Panc1 (cell line): ENCODE measurements at regions not wholly inside any gene's neighbourhood (a gene's known extent, or its start where the extent isn't known, plus 50 kb on each side); places are given as distances from the start of the nearest gene placed in this dataset.

Experiments
- ATAC-seq: fragments of 200-7000 bp; cut with Tn5 transposase; 2 replicates; pipeline ENCODE4 v1.9.1; 2020; ENCODE audit warnings: mild to moderate bottlenecking, moderate library complexity
- BruUV-seq: library from RNA; stranded (reverse); fragments of 400-500 nt; replicated peaks from 2 replicates; lab custom pipeline; 2021; lab: Mats Ljungman, UMichigan
- CTCF ChIA-PET: fragments of 300-600 bp; sonication (Branson Sonifier 250); formaldehyde crosslinking; loops from one replicate; lab custom pipeline; 2022; ENCODE audit warnings: antibody characterized with exemption; lab: Charles Lee
- POLR2A ChIA-PET: fragments of 300-600 bp; sonication (Branson Sonifier 250); formaldehyde crosslinking; loops from one replicate; lab custom pipeline; 2022; ENCODE audit warnings: antibody characterized with exemption; lab: Charles Lee
- DNase-seq: peaks from one replicate; pipeline ENCODE4 v3.0.0-alpha.2; 2010; ENCODE audit warnings: low read depth, low spot score
- H3K27ac ChIP-seq: 2 replicates; pipeline ENCODE4 v1.5.1; 2011; ENCODE audit warnings: mild to moderate bottlenecking, low read length, inconsistent platforms
- H3K27me3 ChIP-seq: fragments of 200-500 bp; sonication (Bioruptor generic); 2 replicates; pipeline ENCODE4 v1.6.0; 2014; ENCODE audit warnings: low read length, inconsistent platforms; ENCODE audit not compliant: control insufficient read depth, insufficient read depth
- H3K36me3 ChIP-seq: fragments of 200-500 bp; sonication (Bioruptor generic); 2 replicates; pipeline ENCODE4 v1.5.1; 2014; ENCODE audit warnings: inconsistent platforms, mild to moderate bottlenecking, low read length, moderate library complexity; ENCODE audit not compliant: control insufficient read depth, insufficient read depth
- H3K4me1 ChIP-seq: 2 replicates; pipeline ENCODE4 v1.5.1; 2011; ENCODE audit warnings: inconsistent platforms, mild to moderate bottlenecking, low read length, moderate library complexity; ENCODE audit not compliant: control insufficient read depth, insufficient read depth
- H3K4me3 ChIP-seq, 2 experiments: 2 replicates each; pipeline ENCODE4 v1.5.1; 2011 to 2012; ENCODE audit warnings: low read depth in 2 of 2, low read length in 2 of 2, mild to moderate bottlenecking in 2 of 2, inconsistent platforms in 1 of 2, moderate library complexity in 1 of 2
- H3K9me3 ChIP-seq: fragments of 200-500 bp; sonication (Bioruptor generic); 2 replicates; pipeline ENCODE4 v1.5.1; 2014; ENCODE audit warnings: low read depth, mild to moderate bottlenecking, inconsistent platforms, low read length, moderate library complexity; ENCODE audit not compliant: control insufficient read depth, insufficient read depth
- POLR2AphosphoS5 ChIP-seq: IDR thresholded peaks from 2 replicates; pipeline ENCODE4 v1.6.1; 2012; ENCODE audit warnings: mild to moderate bottlenecking, low read depth, low read length, moderate library complexity
- SIN3A ChIP-seq: IDR thresholded peaks from 2 replicates; pipeline ENCODE4 v1.6.1; 2012; ENCODE audit warnings: low read depth, mild to moderate bottlenecking, low read length, moderate library complexity, borderline replicate concordance; ENCODE audit not compliant: insufficient read depth
- TCF7L2 ChIP-seq: IDR thresholded peaks from 2 replicates; pipeline ENCODE4 v1.6.1; 2011; ENCODE audit warnings: mild to moderate bottlenecking, low read depth, low read length, inconsistent platforms
- in situ Hi-C: cut with HindIII; loops from 2 replicates; pipeline ENCODE4 v1.10.0; 2016; ENCODE audit warnings: low sequenced_read_pairs, low pct_unique_long_range_greater_than_20kb
- intact Hi-C: fragments of 100-400 bp; cut with micrococcal nuclease; formaldehyde crosslinking; loops from one replicate; pipeline ENCODE4 v1.10.0; 2022; ENCODE audit not compliant: unreplicated experiment
- TF ChIP-seq, protein P1 (sequence below): fragments of 450-650 bp; IDR thresholded peaks from 2 replicates; pipeline ENCODE4 v1.5.1; 2017; ENCODE audit warnings: mild to moderate bottlenecking
- TF ChIP-seq, protein P2 (sequence below), 2 experiments: IDR thresholded peaks; 2 replicates each; pipeline ENCODE4 v1.6.1; 2011 to 2012; ENCODE audit warnings: low read depth in 2 of 2, control low read depth in 1 of 2, low read length in 1 of 2, mild to moderate bottlenecking in 1 of 2, moderate library complexity in 1 of 2; ENCODE audit not compliant: insufficient read depth in 1 of 2

GRCh38 chr6:137332637-137333280, 113.6 kb upstream of the IFNGR1 start:
- in situ Hi-C loops (no loop called here), intact Hi-C loops (no loop called here)
- H3K27ac ChIP-seq: no peak overlapping the region
- POLR2A ChIA-PET: no interaction called here
- no peaks in the 10 kb centered on the region for H3K36me3 ChIP-seq
- DNase-seq: no peak
- TF ChIP-seq POLR2AphosphoS5 (no peak), TCF7L2 (no peak), SIN3A (no peak)
- TF ChIP-seq, protein P1, sequence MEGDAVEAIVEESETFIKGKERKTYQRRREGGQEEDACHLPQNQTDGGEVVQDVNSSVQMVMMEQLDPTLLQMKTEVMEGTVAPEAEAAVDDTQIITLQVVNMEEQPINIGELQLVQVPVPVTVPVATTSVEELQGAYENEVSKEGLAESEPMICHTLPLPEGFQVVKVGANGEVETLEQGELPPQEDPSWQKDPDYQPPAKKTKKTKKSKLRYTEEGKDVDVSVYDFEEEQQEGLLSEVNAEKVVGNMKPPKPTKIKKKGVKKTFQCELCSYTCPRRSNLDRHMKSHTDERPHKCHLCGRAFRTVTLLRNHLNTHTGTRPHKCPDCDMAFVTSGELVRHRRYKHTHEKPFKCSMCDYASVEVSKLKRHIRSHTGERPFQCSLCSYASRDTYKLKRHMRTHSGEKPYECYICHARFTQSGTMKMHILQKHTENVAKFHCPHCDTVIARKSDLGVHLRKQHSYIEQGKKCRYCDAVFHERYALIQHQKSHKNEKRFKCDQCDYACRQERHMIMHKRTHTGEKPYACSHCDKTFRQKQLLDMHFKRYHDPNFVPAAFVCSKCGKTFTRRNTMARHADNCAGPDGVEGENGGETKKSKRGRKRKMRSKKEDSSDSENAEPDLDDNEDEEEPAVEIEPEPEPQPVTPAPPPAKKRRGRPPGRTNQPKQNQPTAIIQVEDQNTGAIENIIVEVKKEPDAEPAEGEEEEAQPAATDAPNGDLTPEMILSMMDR: no peak
- TF ChIP-seq, protein P2, sequence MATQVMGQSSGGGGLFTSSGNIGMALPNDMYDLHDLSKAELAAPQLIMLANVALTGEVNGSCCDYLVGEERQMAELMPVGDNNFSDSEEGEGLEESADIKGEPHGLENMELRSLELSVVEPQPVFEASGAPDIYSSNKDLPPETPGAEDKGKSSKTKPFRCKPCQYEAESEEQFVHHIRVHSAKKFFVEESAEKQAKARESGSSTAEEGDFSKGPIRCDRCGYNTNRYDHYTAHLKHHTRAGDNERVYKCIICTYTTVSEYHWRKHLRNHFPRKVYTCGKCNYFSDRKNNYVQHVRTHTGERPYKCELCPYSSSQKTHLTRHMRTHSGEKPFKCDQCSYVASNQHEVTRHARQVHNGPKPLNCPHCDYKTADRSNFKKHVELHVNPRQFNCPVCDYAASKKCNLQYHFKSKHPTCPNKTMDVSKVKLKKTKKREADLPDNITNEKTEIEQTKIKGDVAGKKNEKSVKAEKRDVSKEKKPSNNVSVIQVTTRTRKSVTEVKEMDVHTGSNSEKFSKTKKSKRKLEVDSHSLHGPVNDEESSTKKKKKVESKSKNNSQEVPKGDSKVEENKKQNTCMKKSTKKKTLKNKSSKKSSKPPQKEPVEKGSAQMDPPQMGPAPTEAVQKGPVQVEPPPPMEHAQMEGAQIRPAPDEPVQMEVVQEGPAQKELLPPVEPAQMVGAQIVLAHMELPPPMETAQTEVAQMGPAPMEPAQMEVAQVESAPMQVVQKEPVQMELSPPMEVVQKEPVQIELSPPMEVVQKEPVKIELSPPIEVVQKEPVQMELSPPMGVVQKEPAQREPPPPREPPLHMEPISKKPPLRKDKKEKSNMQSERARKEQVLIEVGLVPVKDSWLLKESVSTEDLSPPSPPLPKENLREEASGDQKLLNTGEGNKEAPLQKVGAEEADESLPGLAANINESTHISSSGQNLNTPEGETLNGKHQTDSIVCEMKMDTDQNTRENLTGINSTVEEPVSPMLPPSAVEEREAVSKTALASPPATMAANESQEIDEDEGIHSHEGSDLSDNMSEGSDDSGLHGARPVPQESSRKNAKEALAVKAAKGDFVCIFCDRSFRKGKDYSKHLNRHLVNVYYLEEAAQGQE (IDR thresholded peaks at IDR 0.05; ENCODE audit: insufficient read depth in 1 of 2, low read depth in 2 of 2, low read length in 1 of 2): no peak
- no peak overlapping the region for H3K4me3 ChIP-seq
- H3K27me3 ChIP-seq: peaks cover 6% of the 10 kb centered on the region; the same call in 1 of the 2 replicates
- BruUV-seq: no TSS peak
- no peak for ATAC-seq
- no peaks in the 10 kb centered on the region for H3K4me1 ChIP-seq
- H3K9me3 ChIP-seq: no peaks in the 10 kb centered on the region
- CTCF ChIA-PET: no interaction called here

DNA sequence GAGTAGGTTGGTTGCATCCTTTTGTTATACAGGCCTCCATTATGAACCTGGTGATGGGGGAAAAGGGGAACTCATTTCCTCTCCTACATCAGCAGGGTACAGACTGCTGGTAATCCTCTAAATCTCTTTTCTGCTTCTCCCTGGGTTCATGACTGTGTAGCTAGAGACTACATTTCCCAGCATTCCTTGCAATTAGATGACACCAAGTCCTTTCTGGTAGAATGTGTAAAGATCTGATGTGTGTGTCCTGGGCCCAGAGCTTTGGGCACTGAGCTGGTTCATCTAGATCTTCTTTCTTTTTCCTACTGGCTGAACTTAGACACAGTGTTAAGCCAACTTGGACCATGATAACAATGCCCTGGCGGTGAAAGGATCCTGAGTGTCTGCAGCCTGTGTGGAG, 104.7 kb upstream of the IFNGR1 start:
- DNase-seq: no peak
- Histone ChIP-seq H3K4me3 (no peak overlapping the region), H3K36me3 (no peaks in the 10 kb centered on the region), H3K27me3 (peaks cover 2% of the 10 kb centered on the region; the same call in 1 of the 2 replicates), H3K27ac (no peak overlapping the region), H3K9me3 (no peaks in the 10 kb centered on the region), H3K4me1 (no peaks in the 10 kb centered on the region)
- in situ Hi-C loops (no loop called here), intact Hi-C loops (no loop called here)
- no peak for ATAC-seq
- POLR2A ChIA-PET: interaction anchor here (0.6 kb wide), 1 partner anchor 46 kb away, joined by 8 read pairs; no protein-coding TSS in a partner anchor
- BruUV-seq: no TSS peak
- CTCF ChIA-PET: no interaction called here
- TF ChIP-seq SIN3A (no peak), POLR2AphosphoS5 (no peak), TCF7L2 (no peak)
- TF ChIP-seq, protein P1: no peak
- TF ChIP-seq, protein P2 (IDR thresholded peaks at IDR 0.05; ENCODE audit: insufficient read depth in 1 of 2, low read depth in 2 of 2, low read length in 1 of 2): no peak
